HL-60 (cell line): ENCODE measurements at regions not wholly inside any gene's neighbourhood (a gene's known extent, or its start where the extent isn't known, plus 50 kb on each side); places are given as distances from the start of the nearest gene placed in this dataset.

ENCODE experiments used
- CTCF ChIP-seq: IDR thresholded peaks from one replicate; pipeline ENCODE4 v1.5.1; 2011; ENCODE audit warnings: low read length, control low read depth, inconsistent platforms; ENCODE audit not compliant: insufficient read depth
- GABPA ChIP-seq: IDR thresholded peaks from 2 replicates; pipeline ENCODE4 v1.6.1; 2012; ENCODE audit warnings: low read depth
- POLR2AphosphoS5 ChIP-seq: IDR thresholded peaks from 2 replicates; pipeline ENCODE4 v1.6.1; 2012; ENCODE audit warnings: low read depth
- REST ChIP-seq: IDR thresholded peaks from 2 replicates; pipeline ENCODE4 v1.6.1; 2012; ENCODE audit warnings: low read depth; ENCODE audit not compliant: insufficient replicate concordance

GRCh38 chr5:155381654-155382053 is 368.1 kb downstream of the KIF4B start:
- no peak for TF ChIP-seq CTCF
- no peak for TF ChIP-seq POLR2AphosphoS5
- no peak for TF ChIP-seq REST
- TF ChIP-seq GABPA, result no peak
